K562 (cell line): ENCODE measurements at regions not wholly inside any gene's neighbourhood (a gene's known extent, or its start where the extent isn't known, plus 50 kb on each side); places are given as distances from the start of the nearest gene placed in this dataset.

Source experiments
- ATAC-seq: fragments of 200-7000 bp; cut with Tn5 transposase; 3 replicates; pipeline ENCODE4 v1.9.1; 2020; ENCODE audit warnings: moderate library complexity
- BruUV-seq: library from RNA; stranded (reverse); fragments of 400-500 nt; replicated peaks from 2 replicates; lab custom pipeline; 2021; lab: Mats Ljungman, UMichigan
- CTCF ChIA-PET: fragments of 300-600 bp; formaldehyde crosslinking; extraction: SDS; loops from one replicate; lab custom pipeline; 2021; ENCODE audit warnings: low intra/inter-chr PET ratio; lab: Yijun Ruan, JAX
- POLR2A ChIA-PET: fragments of 300-600, 350-650 bp; sonication (Branson Sonifier 250); formaldehyde crosslinking; extraction: SDS; loops from one replicate; lab custom pipeline; 2021; ENCODE audit warnings: antibody characterized with exemption, inconsistent platforms; lab: Yijun Ruan, JAX
- DNase-seq, 4 experiments: peaks; one replicate each; pipeline versions ENCODE4 v3.0.0 to v3.0.0-alpha.2; 2011 to 2018; ENCODE audit warnings: low spot score in 3 of 4, mixed read lengths in 3 of 4; ENCODE audit errors: extremely low read depth in 1 of 4
- FAIRE-seq: peaks from 2 replicates; lab custom pipeline; 2011; peaks lifted over from hg19 to GRCh38; lab: Jason Lieb, UNC
- H2AFZ ChIP-seq: 2 replicates; pipeline ENCODE4 v1.6.0; 2011; ENCODE audit warnings: low read depth, low read length, control low read depth, inconsistent platforms
- H3K27ac ChIP-seq: fragments of 200-600 bp; 3 replicates; pipeline ENCODE4 v1.8.0; 2011; ENCODE audit warnings: low read depth, mild to moderate bottlenecking, control low read depth, inconsistent platforms, low read length, moderate library complexity, mixed read lengths; ENCODE audit errors: extremely low read depth
- H3K27me3 ChIP-seq, 2 experiments: fragments of 300-600 bp in 1 of 2; 2 replicates in 1 of 2; 3 replicates in 1 of 2; pipeline versions ENCODE4 v1.6.0 to v1.8.0; 2011; ENCODE audit warnings: inconsistent platforms in 2 of 2, low read length in 2 of 2, mild to moderate bottlenecking in 1 of 2, mixed read lengths in 1 of 2, moderate library complexity in 1 of 2; ENCODE audit not compliant: control insufficient read depth in 2 of 2, insufficient read depth in 2 of 2
- H3K36me3 ChIP-seq: fragments of 300-600 bp; 3 replicates; pipeline ENCODE4 v1.8.0; 2011; ENCODE audit warnings: mild to moderate bottlenecking, low read length, inconsistent platforms; ENCODE audit not compliant: control insufficient read depth, insufficient read depth
- H3K4me1 ChIP-seq, 2 experiments: fragments of 200-600 bp in 1 of 2; replicated peaks in 1 of 2; 2 replicates in 1 of 2; 3 replicates in 1 of 2; pipeline versions ENCODE4 v1.5.1 to v1.8.0; 2011; ENCODE audit warnings: inconsistent platforms in 2 of 2, low read length in 2 of 2, mild to moderate bottlenecking in 1 of 2, mixed read lengths in 1 of 2, moderate library complexity in 1 of 2; ENCODE audit not compliant: control insufficient read depth in 2 of 2, insufficient read depth in 2 of 2
- H3K4me2 ChIP-seq: 2 replicates; pipeline ENCODE4 v1.6.1; 2011; ENCODE audit warnings: low read length, control low read depth, inconsistent platforms, mixed read lengths; ENCODE audit not compliant: insufficient read depth
- H3K4me3 ChIP-seq: fragments of 200-600 bp; sonication (generic), shearing (Covaris generic); 2 replicates; pipeline ENCODE4 v1.5.1; 2016; ENCODE audit warnings: control low read depth, inconsistent platforms
- H3K79me2 ChIP-seq: fragments of 200-600 bp; 3 replicates; pipeline ENCODE4 v1.8.0; 2011; ENCODE audit warnings: low read length, inconsistent platforms; ENCODE audit not compliant: control insufficient read depth, insufficient read depth
- H3K9ac ChIP-seq, 2 experiments: 2 replicates each; pipeline versions ENCODE4 v1.6.0 to v1.6.1; 2011; ENCODE audit warnings: low read depth in 2 of 2, low read length in 2 of 2, control low read depth in 1 of 2, inconsistent platforms in 1 of 2, mild to moderate bottlenecking in 1 of 2, mixed read lengths in 1 of 2; ENCODE audit not compliant: insufficient read depth in 1 of 2
- H3K9me1 ChIP-seq: one replicate; pipeline ENCODE4 v1.6.0; 2011; ENCODE audit warnings: inconsistent platforms, mild to moderate bottlenecking, low read length, moderate library complexity; ENCODE audit not compliant: control insufficient read depth, insufficient read depth
- H3K9me3 ChIP-seq: replicated peaks from 2 replicates; pipeline ENCODE4 v1.5.1; 2011; ENCODE audit warnings: low read depth, low read length, inconsistent platforms; ENCODE audit not compliant: control insufficient read depth, insufficient read depth
- H4K20me1 ChIP-seq: replicated peaks from 2 replicates; pipeline ENCODE4 v1.6.1; 2011; ENCODE audit warnings: low read length, inconsistent platforms, mixed read lengths; ENCODE audit not compliant: control insufficient read depth, insufficient read depth
- CEBPB ChIP-seq: fragments of 450-650 bp; IDR thresholded peaks from 2 replicates; pipeline ENCODE4 v1.6.1; 2016; ENCODE audit warnings: missing genetic modification characterization, missing compliant biosample characterization
- COPS2 ChIP-seq: fragments of 450-650 bp; conservative IDR thresholded peaks from 2 replicates; pipeline ENCODE4 v1.6.1; 2016; ENCODE audit warnings: mild to moderate bottlenecking, moderate library complexity
- ELF1 ChIP-seq: fragments of 200-800 bp; sonication (Bioruptor generic); IDR thresholded peaks from 2 replicates; pipeline ENCODE4 v1.6.1; 2016; ENCODE audit warnings: missing genetic modification characterization, missing compliant biosample characterization
- RBM17 ChIP-seq: fragments of 200-400 bp; formaldehyde crosslinking; IDR thresholded peaks from 2 replicates; pipeline ENCODE4 v1.6.1; 2017; ENCODE audit warnings: low read depth, mild to moderate bottlenecking, low read length, borderline replicate concordance
- RFX5 ChIP-seq: IDR thresholded peaks from 2 replicates; pipeline ENCODE4 v1.6.1; 2011; ENCODE audit warnings: low read depth, mild to moderate bottlenecking, improper control_type of control experiment, low read length
- U2AF2 ChIP-seq: fragments of 200-400 bp; formaldehyde crosslinking; optimal IDR thresholded peaks from 2 replicates; pipeline ENCODE3; 2017; ENCODE audit warnings: low read depth, mild to moderate bottlenecking, low read length
- ZNF75A ChIP-seq: fragments of 450-650 bp; formaldehyde crosslinking; IDR thresholded peaks from 2 replicates; pipeline ENCODE4 v1.4.0; 2020; ENCODE audit warnings: mild to moderate bottlenecking
- ZNF764 ChIP-seq: fragments of 250-450 bp; sonication (Bioruptor Pico); IDR thresholded peaks from 2 replicates; pipeline ENCODE4 v1.4.0; 2020; ENCODE audit warnings: low read depth, mild to moderate bottlenecking, moderate library complexity
- ZNF785 ChIP-seq: fragments of 250-450 bp; sonication (Bioruptor Pico); IDR thresholded peaks from 2 replicates; pipeline ENCODE4 v1.4.0; 2020; ENCODE audit warnings: mild to moderate bottlenecking
- WGBS: fragments of 100-300 bp; shearing (Covaris generic); methylation state at CpG from one replicate; pipeline ENCODE4 v1.1.6; 2016; ENCODE audit warnings: low coverage, mixed read lengths; ENCODE audit not compliant: insufficient coverage; ENCODE audit errors: missing lambda C conversion rate; 5-methylcytosine and 5-hydroxymethylcytosine counted together
- in situ Hi-C: fragments of 300-500 bp; cut with MboI; formaldehyde crosslinking; loops from 4 replicates; pipeline ENCODE4 v1.15.0; 2018; ENCODE audit warnings: inconsistent platforms, mixed read lengths
- intact Hi-C: fragments of 100-400 bp; cut with micrococcal nuclease; formaldehyde crosslinking; loops from 2 replicates; pipeline ENCODE4 v1.14.2; 2022
- TF ChIP-seq, protein P1 (sequence below): fragments of 450-650 bp; IDR thresholded peaks from 2 replicates; pipeline ENCODE4 v1.6.1; 2016; ENCODE audit warnings: low read depth
- TF ChIP-seq, protein P2 (sequence below): fragments of 450-650 bp; IDR thresholded peaks from one replicate; pipeline ENCODE4 v1.6.1; 2018; ENCODE audit warnings: mild to moderate bottlenecking, moderate library complexity; ENCODE audit not compliant: partially characterized antibody
- TF ChIP-seq, protein P3 (sequence below): fragments of 250-450 bp; sonication (Bioruptor Pico); IDR thresholded peaks from 2 replicates; pipeline ENCODE4 v1.4.0; 2020; ENCODE audit warnings: mild to moderate bottlenecking, moderate library complexity

DNA sequence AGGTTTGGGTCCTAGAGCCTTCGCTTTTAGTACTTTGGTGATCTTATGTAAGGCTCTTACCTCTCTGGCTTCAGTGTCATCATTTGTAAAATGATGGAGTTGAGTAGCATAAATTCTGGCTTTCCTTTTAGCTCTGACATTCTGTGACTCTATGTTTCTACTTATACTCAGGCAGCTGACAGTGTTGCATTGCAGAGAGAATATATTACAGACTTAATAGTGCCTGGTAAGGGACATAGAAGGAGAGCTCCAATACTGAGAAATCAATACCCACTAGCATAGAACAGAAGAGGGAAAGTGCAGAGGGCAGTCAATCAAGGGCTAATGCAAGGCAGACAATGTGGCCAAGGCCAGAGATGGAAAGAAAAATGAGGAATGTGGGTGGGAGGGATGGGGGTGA, 371.4 kb upstream of the TLE4 start (continued):
- TF ChIP-seq, protein P1, sequence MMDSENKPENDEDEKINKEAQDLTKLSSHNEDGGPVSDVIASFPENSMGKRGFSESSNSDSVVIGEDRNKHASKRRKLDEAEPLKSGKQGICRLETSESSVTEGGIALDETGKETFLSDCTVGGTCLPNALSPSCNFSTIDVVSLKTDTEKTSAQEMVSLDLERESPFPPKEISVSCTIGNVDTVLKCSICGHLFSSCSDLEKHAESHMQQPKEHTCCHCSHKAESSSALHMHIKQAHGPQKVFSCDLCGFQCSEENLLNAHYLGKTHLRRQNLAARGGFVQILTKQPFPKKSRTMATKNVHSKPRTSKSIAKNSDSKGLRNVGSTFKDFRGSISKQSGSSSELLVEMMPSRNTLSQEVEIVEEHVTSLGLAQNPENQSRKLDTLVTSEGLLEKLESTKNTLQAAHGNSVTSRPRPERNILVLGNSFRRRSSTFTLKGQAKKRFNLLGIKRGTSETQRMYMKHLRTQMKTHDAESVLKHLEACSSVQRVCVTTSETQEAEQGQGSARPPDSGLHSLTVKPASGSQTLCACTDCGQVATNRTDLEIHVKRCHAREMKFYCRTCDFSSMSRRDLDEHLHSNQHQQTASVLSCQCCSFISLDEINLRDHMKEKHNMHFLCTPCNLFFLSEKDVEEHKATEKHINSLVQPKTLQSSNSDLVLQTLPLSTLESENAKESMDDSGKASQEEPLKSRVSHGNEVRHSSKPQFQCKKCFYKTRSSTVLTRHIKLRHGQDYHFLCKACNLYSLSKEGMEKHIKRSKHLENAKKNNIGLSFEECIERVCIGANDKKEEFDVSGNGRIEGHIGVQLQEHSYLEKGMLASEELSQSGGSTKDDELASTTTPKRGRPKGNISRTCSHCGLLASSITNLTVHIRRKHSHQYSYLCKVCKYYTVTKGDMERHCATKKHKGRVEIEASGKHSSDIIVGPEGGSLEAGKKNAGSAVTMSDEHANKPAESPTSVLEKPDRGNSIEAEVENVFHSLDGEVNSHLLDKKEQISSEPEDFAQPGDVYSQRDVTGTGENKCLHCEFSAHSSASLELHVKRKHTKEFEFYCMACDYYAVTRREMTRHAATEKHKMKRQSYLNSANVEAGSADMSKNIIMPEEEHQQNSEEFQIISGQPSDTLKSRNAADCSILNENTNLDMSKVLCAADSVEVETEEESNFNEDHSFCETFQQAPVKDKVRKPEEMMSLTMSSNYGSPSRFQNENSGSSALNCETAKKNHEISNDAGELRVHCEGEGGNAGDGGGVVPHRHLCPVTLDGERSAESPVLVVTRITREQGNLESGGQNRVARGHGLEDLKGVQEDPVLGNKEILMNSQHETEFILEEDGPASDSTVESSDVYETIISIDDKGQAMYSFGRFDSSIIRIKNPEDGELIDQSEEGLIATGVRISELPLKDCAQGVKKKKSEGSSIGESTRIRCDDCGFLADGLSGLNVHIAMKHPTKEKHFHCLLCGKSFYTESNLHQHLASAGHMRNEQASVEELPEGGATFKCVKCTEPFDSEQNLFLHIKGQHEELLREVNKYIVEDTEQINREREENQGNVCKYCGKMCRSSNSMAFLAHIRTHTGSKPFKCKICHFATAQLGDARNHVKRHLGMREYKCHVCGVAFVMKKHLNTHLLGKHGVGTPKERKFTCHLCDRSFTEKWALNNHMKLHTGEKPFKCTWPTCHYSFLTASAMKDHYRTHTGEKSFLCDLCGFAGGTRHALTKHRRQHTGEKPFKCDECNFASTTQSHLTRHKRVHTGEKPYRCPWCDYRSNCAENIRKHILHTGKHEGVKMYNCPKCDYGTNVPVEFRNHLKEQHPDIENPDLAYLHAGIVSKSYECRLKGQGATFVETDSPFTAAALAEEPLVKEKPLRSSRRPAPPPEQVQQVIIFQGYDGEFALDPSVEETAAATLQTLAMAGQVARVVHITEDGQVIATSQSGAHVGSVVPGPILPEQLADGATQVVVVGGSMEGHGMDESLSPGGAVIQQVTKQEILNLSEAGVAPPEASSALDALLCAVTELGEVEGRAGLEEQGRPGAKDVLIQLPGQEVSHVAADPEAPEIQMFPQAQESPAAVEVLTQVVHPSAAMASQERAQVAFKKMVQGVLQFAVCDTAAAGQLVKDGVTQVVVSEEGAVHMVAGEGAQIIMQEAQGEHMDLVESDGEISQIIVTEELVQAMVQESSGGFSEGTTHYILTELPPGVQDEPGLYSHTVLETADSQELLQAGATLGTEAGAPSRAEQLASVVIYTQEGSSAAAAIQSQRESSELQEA: no peak
- TF ChIP-seq ZNF75A: no peak

DNA sequence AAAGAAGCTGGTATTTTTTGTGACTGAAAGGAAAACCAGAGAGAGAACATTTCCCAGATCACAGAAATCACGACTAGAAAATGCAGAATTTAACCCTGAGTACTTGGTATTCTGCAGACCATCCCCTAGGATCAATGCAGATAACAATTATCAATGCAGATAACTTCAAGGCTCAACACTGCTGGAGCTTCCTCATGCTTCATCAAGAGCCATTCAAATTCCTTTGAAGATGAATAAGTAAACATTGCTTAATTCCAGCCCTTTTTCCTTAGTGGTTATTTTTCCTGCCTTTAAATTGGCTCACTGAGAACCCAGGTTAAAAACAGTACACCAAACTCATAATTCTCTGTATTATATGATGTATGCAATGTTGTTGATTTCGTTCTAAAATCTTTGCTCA, 370.1 kb upstream of the TLE4 start:
- Histone ChIP-seq H3K27me3 (no peaks in the 10 kb centered on the region), H3K4me2 (no peak overlapping the region), H4K20me1 (no peaks in the 10 kb centered on the region), H2AFZ (no peak overlapping the region), H3K9me1 (no peaks in the 10 kb centered on the region), H3K4me1 (no peaks in the 10 kb centered on the region), H3K27ac (no peak overlapping the region), H3K4me3 (no peak overlapping the region), H3K36me3 (no peaks in the 10 kb centered on the region), H3K79me2 (no peaks in the 10 kb centered on the region), H3K9me3 (no peaks in the 10 kb centered on the region), H3K9ac (no peak overlapping the region)
- FAIRE-seq (no peak), ATAC-seq (no peak), DNase-seq (no peak)
- WGBS: 0% methylated on average over 2 of the region's 2 CpGs
- in situ Hi-C loops (no loop called here), intact Hi-C loops (no loop called here)
- POLR2A ChIA-PET: no interaction called here
- CTCF ChIA-PET: no interaction called here
- BruUV-seq: no TSS peak
- TF ChIP-seq U2AF2 (no peak), CEBPB (no peak), COPS2 (no peak), ZNF785 (CRISPR knock-in tag) (no peak), ZNF764 (CRISPR knock-in tag) (no peak), RBM17 (no peak), RFX5 (no peak), ELF1 (tag) (no peak)
- TF ChIP-seq, protein P2, sequence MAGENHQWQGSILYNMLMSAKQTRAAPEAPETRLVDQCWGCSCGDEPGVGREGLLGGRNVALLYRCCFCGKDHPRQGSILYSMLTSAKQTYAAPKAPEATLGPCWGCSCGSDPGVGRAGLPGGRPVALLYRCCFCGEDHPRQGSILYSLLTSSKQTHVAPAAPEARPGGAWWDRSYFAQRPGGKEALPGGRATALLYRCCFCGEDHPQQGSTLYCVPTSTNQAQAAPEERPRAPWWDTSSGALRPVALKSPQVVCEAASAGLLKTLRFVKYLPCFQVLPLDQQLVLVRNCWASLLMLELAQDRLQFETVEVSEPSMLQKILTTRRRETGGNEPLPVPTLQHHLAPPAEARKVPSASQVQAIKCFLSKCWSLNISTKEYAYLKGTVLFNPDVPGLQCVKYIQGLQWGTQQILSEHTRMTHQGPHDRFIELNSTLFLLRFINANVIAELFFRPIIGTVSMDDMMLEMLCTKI: no peak
- TF ChIP-seq, protein P3, sequence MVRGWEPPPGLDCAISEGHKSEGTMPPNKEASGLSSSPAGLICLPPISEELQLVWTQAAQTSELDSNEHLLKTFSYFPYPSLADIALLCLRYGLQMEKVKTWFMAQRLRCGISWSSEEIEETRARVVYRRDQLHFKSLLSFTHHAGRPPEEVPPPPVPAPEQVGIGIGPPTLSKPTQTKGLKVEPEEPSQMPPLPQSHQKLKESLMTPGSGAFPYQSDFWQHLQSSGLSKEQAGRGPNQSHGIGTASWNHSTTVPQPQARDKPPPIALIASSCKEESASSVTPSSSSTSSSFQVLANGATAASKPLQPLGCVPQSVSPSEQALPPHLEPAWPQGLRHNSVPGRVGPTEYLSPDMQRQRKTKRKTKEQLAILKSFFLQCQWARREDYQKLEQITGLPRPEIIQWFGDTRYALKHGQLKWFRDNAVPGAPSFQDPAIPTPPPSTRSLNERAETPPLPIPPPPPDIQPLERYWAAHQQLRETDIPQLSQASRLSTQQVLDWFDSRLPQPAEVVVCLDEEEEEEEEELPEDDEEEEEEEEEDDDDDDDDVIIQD (CRISPR knock-in tag): no peak
